Ishikawa (cell line): ENCODE measurements at regions not wholly inside any gene's neighbourhood (a gene's known extent, or its start where the extent isn't known, plus 50 kb on each side); places are given as distances from the start of the nearest gene placed in this dataset.

Source experiments
- CEBPB ChIP-seq: IDR thresholded peaks from 2 replicates; pipeline ENCODE4 v1.6.1; 2012
- CREB1 ChIP-seq: IDR thresholded peaks from 2 replicates; pipeline ENCODE4 v1.6.1; 2012; ENCODE audit warnings: low read depth
- EGR1 ChIP-seq: IDR thresholded peaks from 2 replicates; pipeline ENCODE4 v1.6.1; 2012
- EP300 ChIP-seq: IDR thresholded peaks from 2 replicates; pipeline ENCODE4 v1.6.1; 2012; ENCODE audit warnings: borderline replicate concordance
- FOXM1 ChIP-seq: IDR thresholded peaks from 2 replicates; pipeline ENCODE4 v1.6.1; 2012; ENCODE audit warnings: low read depth, borderline replicate concordance
- NFIC ChIP-seq: IDR thresholded peaks from 2 replicates; pipeline ENCODE4 v1.6.1; 2012
- RAD21 ChIP-seq: IDR thresholded peaks from 2 replicates; pipeline ENCODE4 v1.6.1; 2012; ENCODE audit warnings: low read depth
- REST ChIP-seq: IDR thresholded peaks from 2 replicates; pipeline ENCODE4 v1.6.1; 2012; ENCODE audit warnings: low read depth, mild to moderate bottlenecking
- TAF1 ChIP-seq: IDR thresholded peaks from 2 replicates; pipeline ENCODE4 v1.6.1; 2012; ENCODE audit warnings: low read depth, mild to moderate bottlenecking
- TCF12 ChIP-seq: IDR thresholded peaks from 2 replicates; pipeline ENCODE4 v1.6.1; 2012; ENCODE audit warnings: low read depth
- TEAD4 ChIP-seq: IDR thresholded peaks from 2 replicates; pipeline ENCODE4 v1.6.1; 2012
- YY1 ChIP-seq: IDR thresholded peaks from 2 replicates; pipeline ENCODE4 v1.6.1; 2012; ENCODE audit warnings: low read depth
- ZBTB7A ChIP-seq: IDR thresholded peaks from 2 replicates; pipeline ENCODE4 v1.6.1; 2012; ENCODE audit warnings: low read depth
- TF ChIP-seq, protein P1 (sequence below): IDR thresholded peaks from 2 replicates; pipeline ENCODE4 v1.6.1; 2012
- TF ChIP-seq, protein P2 (sequence below): IDR thresholded peaks from 2 replicates; pipeline ENCODE4 v1.6.1; 2012

GRCh38 chr2:187782301-187782700 lies 228.1 kb upstream of the TFPI start:
- TF ChIP-seq EGR1 (no peak), REST (no peak), FOXM1 (no peak), TAF1 (no peak)
- TF ChIP-seq, protein P1, sequence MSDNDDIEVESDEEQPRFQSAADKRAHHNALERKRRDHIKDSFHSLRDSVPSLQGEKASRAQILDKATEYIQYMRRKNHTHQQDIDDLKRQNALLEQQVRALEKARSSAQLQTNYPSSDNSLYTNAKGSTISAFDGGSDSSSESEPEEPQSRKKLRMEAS = no peak

DNA sequence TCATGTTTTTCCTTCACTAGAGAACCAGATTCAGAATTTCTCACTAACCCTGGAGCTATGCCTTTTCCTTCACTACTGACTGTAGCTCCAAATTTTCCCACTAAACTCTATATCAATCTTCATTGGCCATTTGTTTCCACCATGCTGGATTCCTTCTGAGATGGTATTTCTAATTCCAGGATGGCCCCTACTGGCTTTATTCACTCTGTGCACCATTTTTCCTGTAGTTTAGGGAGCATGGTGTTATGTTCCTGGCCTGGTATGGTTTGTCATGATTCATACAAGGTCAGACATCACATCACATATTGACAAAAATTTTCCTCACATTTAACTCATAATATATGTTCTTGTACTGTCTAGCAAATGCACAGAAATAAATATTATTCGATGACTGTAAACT lies 229.2 kb upstream of the TFPI start:
- TF ChIP-seq EGR1 (no peak), RAD21 (peak; percentile 14; the same call in 1 of the 2 replicates)

DNA sequence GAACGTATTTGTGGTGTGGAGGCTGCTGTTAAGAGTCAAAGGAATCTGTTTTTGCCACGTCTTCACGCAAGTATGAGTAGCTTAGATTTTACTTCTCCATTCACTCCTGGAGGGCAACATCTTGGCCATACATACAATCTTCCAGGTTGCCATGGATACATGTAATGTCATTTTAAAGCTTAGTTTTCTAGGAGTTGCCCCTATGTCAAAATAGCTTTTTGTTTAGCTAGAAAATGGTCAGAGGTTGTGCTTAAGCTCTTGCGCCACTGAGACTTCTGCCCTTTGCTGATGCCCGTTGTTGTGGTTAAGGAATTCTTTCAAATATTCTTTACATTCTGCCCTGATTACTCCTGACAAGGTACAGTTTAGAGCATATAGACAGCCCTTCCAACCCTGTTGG lies 245.4 kb upstream of the TFPI start:
- TF ChIP-seq TEAD4 (no peak), YY1 (no peak), FOXM1 (no peak), TCF12 (no peak), TAF1 (no peak), EP300 (no peak), REST (no peak)
- TF ChIP-seq, protein P1 = no peak

DNA sequence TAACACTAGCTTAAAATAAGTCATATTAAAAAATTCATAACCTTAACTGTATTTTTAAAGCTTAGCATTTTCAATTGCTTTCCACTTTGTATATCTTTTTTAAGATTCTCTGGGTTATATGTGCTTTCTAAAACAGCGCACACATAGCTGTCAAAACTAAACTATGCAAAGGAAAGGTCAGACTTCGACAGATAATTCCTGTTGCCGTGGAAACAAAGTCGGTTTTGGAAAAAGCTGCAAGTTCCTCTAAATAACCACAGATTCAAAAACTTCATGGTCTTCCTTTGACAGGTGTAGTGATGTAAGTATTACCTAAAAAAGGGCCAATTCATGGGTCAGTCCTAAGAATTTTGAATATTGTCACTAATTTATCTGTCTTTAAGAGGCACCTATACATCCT lies 249.6 kb upstream of the TFPI start:
- no peak for TF ChIP-seq RAD21
- no peak for TF ChIP-seq CREB1
- TF ChIP-seq ZBTB7A = no peak
- TF ChIP-seq, protein P1 = no peak
- no peak for TF ChIP-seq NFIC
- TF ChIP-seq TCF12 = no peak
- no peak for TF ChIP-seq TEAD4
- TF ChIP-seq TAF1 = no peak
- no peak for TF ChIP-seq FOXM1
- no peak for TF ChIP-seq YY1
- TF ChIP-seq, protein P2, sequence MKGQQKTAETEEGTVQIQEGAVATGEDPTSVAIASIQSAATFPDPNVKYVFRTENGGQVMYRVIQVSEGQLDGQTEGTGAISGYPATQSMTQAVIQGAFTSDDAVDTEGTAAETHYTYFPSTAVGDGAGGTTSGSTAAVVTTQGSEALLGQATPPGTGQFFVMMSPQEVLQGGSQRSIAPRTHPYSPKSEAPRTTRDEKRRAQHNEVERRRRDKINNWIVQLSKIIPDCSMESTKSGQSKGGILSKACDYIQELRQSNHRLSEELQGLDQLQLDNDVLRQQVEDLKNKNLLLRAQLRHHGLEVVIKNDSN = no peak
- no peak for TF ChIP-seq EP300
- no peak for TF ChIP-seq CEBPB
- no peak for TF ChIP-seq REST
- no peak for TF ChIP-seq EGR1

DNA sequence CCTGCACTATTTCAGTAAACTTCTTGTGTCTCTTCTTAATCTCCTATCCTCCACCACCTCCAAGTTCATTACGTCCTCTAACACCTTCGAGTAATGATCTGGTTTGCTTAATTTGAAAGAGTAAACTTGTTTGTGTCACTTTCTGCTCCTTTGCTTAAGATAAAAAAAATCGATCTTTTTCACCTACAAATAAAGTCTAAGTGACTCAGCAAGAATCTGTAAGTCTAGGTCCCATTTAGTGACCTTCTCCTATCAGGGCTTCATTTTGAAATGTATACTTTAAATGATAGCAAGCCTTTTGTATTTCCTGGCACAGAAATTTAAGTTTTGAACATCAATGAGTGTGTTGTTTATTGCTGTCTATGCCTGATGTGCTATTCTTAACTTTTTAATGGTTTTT lies 260.9 kb upstream of the TFPI start:
- no peak for TF ChIP-seq TEAD4
- TF ChIP-seq CEBPB = no peak
- TF ChIP-seq YY1 = no peak
- no peak for TF ChIP-seq EP300
- no peak for TF ChIP-seq CREB1
- TF ChIP-seq RAD21 = no peak
- TF ChIP-seq TAF1 = no peak
- TF ChIP-seq, protein P2 = no peak
- no peak for TF ChIP-seq TCF12
- TF ChIP-seq, protein P1 = no peak
- TF ChIP-seq REST = no peak
- no peak for TF ChIP-seq FOXM1
- TF ChIP-seq EGR1 = no peak
- TF ChIP-seq ZBTB7A = no peak
- no peak for TF ChIP-seq NFIC
